DMS153 (cell line): ENCODE measurements at regions not wholly inside any gene's neighbourhood (a gene's known extent, or its start where the extent isn't known, plus 50 kb on each side); places are given as distances from the start of the nearest gene placed in this dataset.
"Not testable (repeated sequence)": the region's sequence is repeated elsewhere in the genome, so short reads cannot be mapped to it uniquely, and the experiment has no call there.

ENCODE experiments used
- DNase-seq: peaks from one replicate; lab custom pipeline; 2025; lab: John Stamatoyannopoulos, UW

GRCh38 chr22:22822106-22822505 lies 65.5 kb upstream of the IGLL5 start:
- DNase-seq: no peak

- DNase-seq: not testable (repeated sequence)
Measured at GRCh38 chr22:22822553-22822952, 65.1 kb upstream of the IGLL5 start.

- no peak for DNase-seq
Measured at GRCh38 chr22:22823131-22823810, 64.3 kb upstream of the IGLL5 start.

DNA sequence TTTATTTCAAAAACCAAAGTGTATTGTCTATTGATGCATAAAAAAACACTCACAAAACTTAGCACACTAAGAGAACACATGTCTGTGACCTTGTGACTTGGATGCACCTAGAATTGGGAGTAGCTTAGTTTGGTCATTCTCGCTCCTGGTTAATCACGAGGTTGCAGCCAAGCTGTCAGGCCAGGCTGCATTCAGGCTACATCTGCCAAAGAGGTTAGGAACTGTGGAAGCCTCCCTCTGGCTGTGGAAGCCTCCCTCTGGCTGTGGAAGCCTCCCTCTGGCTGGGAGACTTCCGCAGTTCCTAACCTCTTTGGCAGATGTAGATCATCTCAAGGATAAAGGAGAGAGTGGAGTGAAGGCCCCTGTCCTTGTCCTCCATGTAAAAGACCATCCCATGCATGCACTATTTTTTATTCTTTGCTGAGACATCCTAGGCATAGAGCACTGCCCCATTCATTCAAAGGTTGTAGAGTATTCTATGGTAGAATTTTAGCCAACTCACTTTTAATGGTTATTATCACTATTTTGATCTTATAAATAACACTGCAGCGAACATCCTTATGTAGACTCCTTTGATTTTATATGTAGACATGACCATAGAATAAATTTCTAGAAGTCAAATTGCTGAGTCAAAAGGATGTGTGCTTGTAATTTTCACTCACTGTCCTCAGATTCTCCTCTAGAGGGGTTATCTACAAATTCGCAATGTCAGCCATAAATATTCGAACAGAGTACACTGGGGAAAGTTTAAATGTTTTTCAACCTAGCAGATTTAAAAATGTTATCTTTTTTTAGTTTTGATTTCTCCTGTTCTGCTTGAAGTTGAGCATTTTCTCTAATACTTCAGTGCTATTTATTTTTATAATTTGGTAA lies 63.0 kb upstream of the IGLL5 start:
- no peak for DNase-seq

DNA sequence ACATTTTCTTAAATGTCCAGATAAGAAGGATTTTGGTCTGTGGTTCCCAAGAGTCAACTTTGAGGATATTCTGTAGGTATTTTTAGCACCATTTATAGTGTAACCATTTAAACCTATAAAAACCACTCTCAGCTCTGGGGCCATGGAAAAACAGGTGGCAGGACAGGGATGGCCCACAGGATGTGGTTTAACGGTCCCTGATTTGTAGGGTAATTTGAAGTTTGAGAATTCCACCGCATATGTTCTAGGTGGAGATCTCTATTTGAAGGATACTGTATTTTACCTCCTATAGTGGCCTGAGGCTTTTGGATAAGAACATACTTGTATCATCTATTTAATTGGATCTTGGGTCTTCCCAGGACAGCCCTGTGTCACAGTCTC lies 62.4 kb upstream of the IGLL5 start:
- no peak for DNase-seq

DNA sequence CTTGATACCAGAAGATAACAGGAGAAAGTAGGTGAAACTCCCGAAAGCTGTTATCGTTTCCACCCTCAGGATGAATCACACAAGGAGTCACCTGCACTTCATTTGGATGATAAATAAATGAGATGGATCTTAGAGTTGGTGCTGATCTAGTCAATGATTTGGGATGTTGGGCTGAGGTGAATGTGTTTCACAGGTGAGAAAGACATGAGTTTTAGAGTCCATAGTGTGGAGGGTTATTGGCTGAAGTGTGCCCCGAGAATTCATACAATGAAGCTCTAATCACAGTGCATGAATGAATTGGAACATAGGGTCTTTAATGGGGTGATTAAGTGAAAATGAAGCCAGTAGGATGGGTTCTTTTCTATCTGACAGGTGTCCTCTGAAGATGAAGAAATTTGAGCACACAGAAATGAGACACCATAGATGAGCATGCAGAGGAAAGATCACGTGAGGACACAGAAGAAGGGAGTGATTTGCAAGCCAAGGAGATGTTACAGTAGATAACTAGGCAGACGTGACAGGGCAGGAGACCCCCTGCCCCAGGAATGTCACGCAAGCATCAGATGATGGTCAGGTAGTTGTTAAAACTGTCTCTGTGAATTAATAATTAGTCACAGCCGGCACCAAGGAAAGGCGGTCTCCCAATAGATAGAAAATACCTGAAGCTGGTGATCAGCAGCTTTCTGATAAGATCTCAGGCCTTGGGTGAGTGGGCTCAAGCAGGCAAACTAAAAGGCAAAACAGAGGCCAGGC lies 60.3 kb upstream of the IGLL5 start:
- DNase-seq: no peak

DNA sequence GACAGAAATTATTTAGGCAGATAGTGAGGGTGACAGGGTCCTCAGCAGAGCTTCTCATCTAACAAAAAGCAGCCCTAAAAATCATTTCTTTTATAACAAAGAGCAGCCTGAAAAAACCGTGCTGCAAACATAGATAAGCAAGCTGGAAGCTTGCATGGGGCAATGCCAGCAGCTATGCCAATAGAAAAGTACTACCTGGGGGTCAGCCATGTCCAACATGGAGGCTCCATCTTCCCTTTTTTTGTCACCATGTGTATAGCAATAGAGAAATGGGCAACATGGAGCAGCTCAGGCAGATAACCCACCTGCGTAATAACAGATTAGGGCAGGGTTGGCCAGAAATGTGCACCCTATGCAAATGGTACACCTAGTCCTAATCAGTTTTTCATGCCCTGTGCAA lies 57.4 kb upstream of the IGLL5 start:
- no peak for DNase-seq

- DNase-seq: no peak
Measured at GRCh38 chr22:22830957-22831688, 56.5 kb upstream of the IGLL5 start.

DNA sequence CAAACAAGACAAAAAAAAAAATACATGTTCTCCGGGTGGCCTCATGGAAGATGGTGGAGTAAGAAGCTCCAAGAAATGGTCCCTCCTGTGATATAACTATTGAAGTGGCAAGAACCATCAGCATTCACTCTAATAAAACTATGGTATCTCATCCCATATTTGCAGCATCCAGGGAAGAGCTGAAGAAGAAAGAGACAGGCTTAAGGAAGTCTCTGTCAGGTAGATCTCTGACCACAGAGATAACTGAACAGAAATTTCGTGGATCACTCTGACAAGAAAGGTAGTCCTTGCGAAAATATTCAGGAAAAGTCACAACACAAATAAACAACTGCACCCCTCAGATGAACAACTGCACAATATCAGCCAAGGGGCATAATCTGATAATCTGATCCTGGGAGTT lies 54.6 kb upstream of the IGLL5 start:
- no peak for DNase-seq

DNA sequence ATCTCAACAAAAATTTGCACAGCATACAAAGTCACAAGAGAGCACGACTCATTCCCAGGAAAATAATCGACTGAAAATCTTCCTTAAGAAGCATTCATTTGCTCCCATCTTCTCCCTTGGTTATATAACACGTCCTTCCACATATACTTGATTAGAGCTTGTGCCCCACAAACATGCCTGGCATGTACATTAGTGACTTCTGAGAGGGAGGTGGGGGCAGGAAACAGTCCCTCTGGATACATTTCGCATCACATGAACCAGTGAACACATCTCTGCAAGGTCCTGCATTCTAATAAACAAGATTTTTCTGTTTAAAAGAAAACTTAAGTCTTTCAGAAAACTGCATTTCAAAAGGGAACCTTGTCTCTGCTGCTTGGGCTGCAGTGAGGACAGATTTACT lies 54.1 kb upstream of the IGLL5 start:
- DNase-seq: no peak

DNA sequence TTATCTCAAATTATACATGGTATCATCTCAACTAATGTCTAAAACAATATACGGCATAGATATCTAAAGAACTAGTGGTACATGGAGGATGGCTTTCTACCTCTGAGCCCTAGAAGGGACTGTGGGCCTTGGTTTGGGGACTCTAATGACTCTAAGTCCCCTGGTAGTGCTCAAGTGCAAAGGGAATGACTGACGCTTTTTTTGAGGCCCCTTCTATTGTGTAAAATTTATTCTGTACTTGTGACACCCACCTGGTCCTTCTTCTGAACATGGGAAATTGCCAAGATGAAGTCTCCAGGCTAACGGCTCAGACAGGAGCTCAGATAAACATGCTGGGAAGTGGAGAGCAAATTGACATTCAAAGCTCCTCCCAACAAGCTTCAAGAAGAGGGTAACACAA lies 53.4 kb upstream of the IGLL5 start:
- no peak for DNase-seq

- DNase-seq: no peak
Measured at GRCh38 chr22:22834783-22835182, 52.8 kb upstream of the IGLL5 start.

DNA sequence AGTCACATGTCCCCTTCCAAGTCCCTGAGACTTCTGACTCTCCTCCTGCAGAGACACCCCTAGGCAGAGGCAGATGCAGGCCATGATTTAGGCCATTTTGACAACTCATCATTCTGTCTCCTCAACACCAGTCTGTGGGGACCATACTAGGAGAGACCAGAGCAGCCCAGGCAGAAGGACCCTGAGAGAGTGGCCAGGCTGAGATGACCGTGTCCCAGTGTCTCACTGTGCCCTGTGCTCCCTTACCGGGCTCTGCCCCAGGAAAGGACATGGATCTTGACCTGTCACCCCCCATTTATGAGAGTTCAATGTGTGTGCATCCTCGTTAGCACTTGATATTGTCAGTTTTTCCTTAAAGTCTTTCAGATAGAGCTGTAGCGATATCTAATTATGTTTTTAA lies 52.4 kb upstream of the IGLL5 start:
- no peak for DNase-seq

DNA sequence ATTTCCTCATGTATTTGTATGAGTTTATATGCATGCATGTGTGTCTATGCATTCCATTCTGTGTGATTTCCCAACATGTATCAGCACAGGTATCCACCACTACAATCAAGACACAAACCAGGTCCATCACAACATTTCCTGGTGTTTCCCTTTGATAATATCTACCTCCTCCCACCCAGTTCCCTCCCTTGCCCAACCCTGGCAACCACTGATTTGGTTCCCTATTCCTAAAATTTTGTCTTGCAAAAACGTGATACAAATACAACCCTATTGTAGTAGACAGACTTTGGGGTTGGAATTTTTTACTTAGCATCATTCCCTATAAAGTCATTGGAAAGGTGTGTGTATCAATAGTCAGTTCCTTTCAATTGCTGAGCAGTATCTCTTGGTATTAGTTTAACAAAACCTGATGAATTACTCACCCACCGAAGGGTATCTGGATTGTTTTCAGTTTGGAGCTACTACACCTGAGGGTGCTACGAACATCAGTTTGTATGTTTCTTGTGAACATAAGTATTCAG lies 51.8 kb upstream of the IGLL5 start:
- DNase-seq: no peak

DNA sequence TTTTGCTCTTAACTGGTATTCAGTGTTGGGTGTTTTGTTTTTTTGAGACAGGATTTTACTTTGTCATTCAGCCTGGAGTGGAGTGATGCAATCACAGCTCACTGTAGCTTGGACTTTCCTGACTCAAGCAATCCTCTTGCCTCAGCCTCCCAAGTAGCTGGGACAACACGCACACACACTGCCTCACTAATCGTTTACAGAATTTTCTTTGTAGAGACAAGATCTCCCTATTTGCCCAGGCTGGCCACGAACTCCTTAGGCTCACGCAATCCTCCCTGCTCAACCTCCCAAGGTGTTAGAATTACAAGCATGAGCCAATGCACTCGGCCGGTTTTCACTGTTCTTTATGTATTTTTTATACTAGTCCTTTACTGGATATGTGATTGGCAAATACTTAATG lies 51.0 kb upstream of the IGLL5 start:
- no peak for DNase-seq
